GM12874 (cell line): ENCODE measurements at regions not wholly inside any gene's neighbourhood (a gene's known extent, or its start where the extent isn't known, plus 50 kb on each side); places are given as distances from the start of the nearest gene placed in this dataset.

Experiments
- CTCF ChIP-seq: IDR thresholded peaks from 2 replicates; pipeline ENCODE4 v1.5.1; 2011; ENCODE audit warnings: low read depth, mild to moderate bottlenecking, control low read depth, low read length, moderate library complexity; ENCODE audit not compliant: insufficient read depth

- no peak for TF ChIP-seq CTCF
Measured at GRCh38 chr12:58453306-58453705, 467.0 kb downstream of the LRIG3 start.

DNA sequence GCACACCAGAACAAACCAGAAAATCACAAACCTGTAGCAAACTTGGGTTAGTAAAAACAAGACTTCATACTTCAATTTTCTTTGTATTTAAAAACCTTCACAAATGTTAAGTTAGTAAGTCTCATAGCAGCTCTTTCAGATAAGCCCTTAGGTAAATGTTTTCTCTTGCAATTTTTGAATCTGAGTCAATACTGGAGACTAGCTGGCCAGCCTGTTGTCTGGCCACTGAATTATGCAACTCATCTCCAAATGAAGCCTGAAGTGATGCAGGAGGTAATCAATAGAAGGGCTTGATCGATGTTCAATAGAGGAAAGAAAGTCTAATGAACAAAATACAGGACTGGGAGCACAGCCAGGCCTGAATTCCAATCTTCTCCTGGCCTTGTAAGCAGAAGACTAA is 465.2 kb downstream of the LRIG3 start:
- no peak for TF ChIP-seq CTCF

GRCh38 chr12:58458102-58458501 is 462.2 kb downstream of the LRIG3 start:
- TF ChIP-seq CTCF: no peak

DNA sequence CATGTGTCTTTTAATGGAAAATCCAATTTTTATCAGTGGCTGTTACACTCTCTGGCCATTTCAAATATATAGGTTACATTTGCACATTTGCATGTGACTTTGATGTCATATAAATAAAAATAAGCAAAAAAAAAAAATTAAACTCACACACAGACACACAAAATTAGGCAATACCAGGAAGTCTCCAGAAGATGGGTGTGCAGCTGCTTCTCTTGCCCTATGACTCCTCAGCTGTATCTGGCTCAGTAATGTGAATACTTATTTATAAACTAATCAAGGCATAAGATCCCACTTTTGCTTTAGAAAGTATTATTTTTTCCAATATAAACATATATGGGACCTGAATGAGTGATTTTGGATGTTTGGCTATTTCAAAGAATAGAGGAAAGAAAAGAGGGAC is 461.1 kb downstream of the LRIG3 start:
- TF ChIP-seq CTCF: no peak

DNA sequence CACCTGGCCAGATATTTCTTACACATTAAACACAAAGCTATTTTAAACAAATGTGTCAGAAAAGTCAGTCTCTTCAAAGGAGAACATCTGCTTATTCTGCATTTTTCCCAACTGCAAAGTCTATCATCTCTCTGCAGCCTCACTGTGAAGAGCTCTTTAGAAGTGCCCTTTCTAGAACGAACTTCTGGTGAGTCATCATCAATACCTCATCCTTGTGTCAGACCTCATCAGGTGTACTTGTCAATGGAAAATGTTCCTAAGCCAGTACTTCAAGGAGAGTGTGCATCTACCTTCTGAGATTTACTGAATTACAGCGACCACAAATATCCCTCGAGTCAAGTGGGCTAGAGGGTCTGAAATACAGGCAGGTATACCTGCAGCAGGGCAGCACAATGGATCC is 457.3 kb downstream of the LRIG3 start:
- no peak for TF ChIP-seq CTCF

DNA sequence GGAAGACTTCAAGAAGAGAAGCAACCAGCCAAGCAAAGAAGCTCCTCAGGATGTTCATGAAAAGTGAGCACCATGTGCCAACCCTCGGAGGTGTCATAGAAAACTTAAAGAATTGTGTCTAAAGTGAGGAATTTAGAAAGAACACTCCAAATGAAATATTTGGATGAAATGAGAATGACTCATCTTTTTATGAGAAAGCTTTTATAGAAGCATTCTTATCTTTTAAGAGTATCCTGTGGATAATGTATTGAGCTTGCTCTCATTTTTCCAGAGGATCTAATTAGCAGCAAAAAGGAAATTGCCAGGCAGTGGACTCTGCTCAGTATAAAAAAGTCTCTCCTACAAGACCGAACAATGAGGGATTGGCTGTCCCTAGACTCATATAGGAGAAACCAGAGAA is 454.9 kb downstream of the LRIG3 start:
- TF ChIP-seq CTCF: no peak

- TF ChIP-seq CTCF: no peak
Measured at GRCh38 chr12:58470266-58471010, 449.9 kb downstream of the LRIG3 start.

DNA sequence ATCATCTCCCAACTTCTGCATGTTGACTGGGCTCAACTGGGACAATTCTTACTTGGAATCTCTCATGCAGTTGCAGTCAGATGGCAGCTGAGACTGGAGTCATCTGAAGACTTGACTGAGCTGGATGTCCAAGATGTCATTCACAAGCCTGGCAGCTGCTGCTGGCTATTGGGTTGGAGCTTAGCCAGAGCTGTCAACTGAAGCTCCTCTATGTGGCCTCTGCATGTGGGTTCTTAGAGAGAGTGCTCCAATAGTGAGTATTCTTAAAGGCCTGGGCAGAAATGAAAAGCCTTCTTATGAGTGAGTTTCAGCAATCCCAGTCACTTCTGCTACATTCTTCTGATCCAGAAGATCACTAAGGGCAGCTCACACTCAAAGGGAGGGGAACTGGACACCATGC is 440.9 kb downstream of the LRIG3 start:
- TF ChIP-seq CTCF: no peak
